Kidney (tissue), 13 donors: ENCODE measurements at regions not wholly inside any gene's neighbourhood (a gene's known extent, or its start where the extent isn't known, plus 50 kb on each side); places are given as distances from the start of the nearest gene placed in this dataset.

ENCODE experiments used
- DNase-seq, 5 donors: peaks; one replicate each; pipeline ENCODE4 v3.0.0-alpha.2; 2013 to 2020
- FAIRE-seq: peaks from 2 replicates; lab custom pipeline; 2012; peaks lifted over from hg19 to GRCh38; lab: Jason Lieb, UNC
- H3K27ac ChIP-seq, 2 donors: one replicate each; pipeline ENCODE4 v1.7.0; 2013; ENCODE audit warnings: low read depth in 2 of 2, low read length in 2 of 2, inconsistent platforms in 1 of 2
- H3K27me3 ChIP-seq: one replicate; pipeline ENCODE4 v1.7.1; 2013; ENCODE audit warnings: low read length, inconsistent platforms; ENCODE audit not compliant: control insufficient read depth, insufficient read depth
- H3K36me3 ChIP-seq, 3 donors: one replicate each; pipeline versions ENCODE4 v1.7.0 to v1.7.1; 2013; ENCODE audit warnings: low read length in 3 of 3, control low read depth in 1 of 3, inconsistent platforms in 1 of 3; ENCODE audit not compliant: insufficient read depth in 3 of 3, control insufficient read depth in 2 of 3
- H3K4me1 ChIP-seq, 3 donors: one replicate each; pipeline versions ENCODE4 v1.7.0 to v1.7.1; 2013; ENCODE audit warnings: low read length in 3 of 3, inconsistent platforms in 1 of 3, low read depth in 1 of 3; ENCODE audit not compliant: control insufficient read depth in 2 of 3, insufficient read depth in 2 of 3
- H3K4me3 ChIP-seq, 3 donors: one replicate each; pipeline versions ENCODE4 v1.7.0 to v1.8.1; 2013; ENCODE audit warnings: low read length in 3 of 3, control low read depth in 1 of 3, inconsistent platforms in 1 of 3
- H3K9ac ChIP-seq, 3 donors: one replicate each; pipeline versions ENCODE4 v1.7.0 to v1.7.1; 2013; ENCODE audit warnings: low read length in 3 of 3, control low read depth in 1 of 3, inconsistent platforms in 1 of 3
- H3K9me3 ChIP-seq, 3 donors: one replicate each; pipeline versions ENCODE4 v1.7.0 to v1.7.1; 2013; ENCODE audit warnings: low read length in 3 of 3, control low read depth in 1 of 3, inconsistent platforms in 1 of 3; ENCODE audit not compliant: control insufficient read depth in 2 of 3, insufficient read depth in 1 of 3
- CTCF ChIP-seq: IDR thresholded peaks from 3 replicates; pipeline ENCODE4 v1.5.1; 2012; ENCODE audit warnings: mild to moderate bottlenecking, moderate library complexity, borderline replicate concordance; ENCODE audit not compliant: insufficient read depth; ENCODE audit errors: extremely low read depth
- intact Hi-C: fragments of 100-400 bp; cut with DNase I; formaldehyde crosslinking; loops from one replicate; pipeline ENCODE4 v1.11.1; 2022
- donor health status: control.
- donor health status: control.
- donor health status: control.
- donor health status: control.
- donor health status: control.
- donor health status: DM: yes; HTN: yes; CAD: no.
- donor health status: Normal renal cell carcinoma (clear cell type).

- intact Hi-C loops, result no loop called here
- Histone ChIP-seq H3K36me3 (no peaks in the 10 kb centered on the region), H3K27me3 (no peaks in the 10 kb centered on the region), H3K4me3 (no peak overlapping the region), H3K9ac (no peak overlapping the region), H3K9me3 (no peaks in the 10 kb centered on the region), H3K27ac (no peak overlapping the region), H3K4me1 (no peaks in the 10 kb centered on the region)
- FAIRE-seq (no peak), DNase-seq (no peak)
- no peak for TF ChIP-seq CTCF
Measured at GRCh38 chr2:236946871-236947270, 138.8 kb upstream of the COPS8 start.

GRCh38 chr2:236947294-236947693 lies 138.4 kb upstream of the COPS8 start:
- no peaks in the 10 kb centered on the region for H3K9me3 ChIP-seq
- H3K27ac ChIP-seq, result no peak overlapping the region
- no peak for TF ChIP-seq CTCF
- no peak overlapping the region for H3K4me3 ChIP-seq
- H3K36me3 ChIP-seq, result no peaks in the 10 kb centered on the region
- no peak for DNase-seq
- H3K27me3 ChIP-seq, result no peaks in the 10 kb centered on the region
- FAIRE-seq, result no peak
- intact Hi-C loops, result no loop called here
- H3K9ac ChIP-seq, result no peak overlapping the region
- H3K4me1 ChIP-seq, result no peaks in the 10 kb centered on the region

- Histone ChIP-seq H3K9me3 (no peaks in the 10 kb centered on the region), H3K9ac (no peak overlapping the region), H3K4me1 (no peaks in the 10 kb centered on the region), H3K27me3 (no peaks in the 10 kb centered on the region), H3K4me3 (no peak overlapping the region), H3K36me3 (no peaks in the 10 kb centered on the region), H3K27ac (no peak overlapping the region)
- TF ChIP-seq CTCF, result no peak
- no peak for FAIRE-seq
- intact Hi-C loops, result no loop called here
- no peak for DNase-seq
Measured at GRCh38 chr2:236947896-236948295, 137.8 kb upstream of the COPS8 start.

GRCh38 chr2:236949089-236949905 lies 136.4 kb upstream of the COPS8 start:
- Histone ChIP-seq H3K27ac (no peak overlapping the region), H3K27me3 (no peaks in the 10 kb centered on the region), H3K4me3 (no peak overlapping the region), H3K36me3 (no peaks in the 10 kb centered on the region), H3K9ac (no peak overlapping the region), H3K4me1 (no peaks in the 10 kb centered on the region), H3K9me3 (no peaks in the 10 kb centered on the region)
- FAIRE-seq, result no peak
- intact Hi-C loops, result no loop called here
- no peak for TF ChIP-seq CTCF
- DNase-seq, result no peak
